ENCODE measurements at regions not wholly inside any gene's neighbourhood (a gene's known extent, or its start where the extent isn't known, plus 50 kb on each side); places are given as distances from the start of the nearest gene placed in this dataset.

DNA sequence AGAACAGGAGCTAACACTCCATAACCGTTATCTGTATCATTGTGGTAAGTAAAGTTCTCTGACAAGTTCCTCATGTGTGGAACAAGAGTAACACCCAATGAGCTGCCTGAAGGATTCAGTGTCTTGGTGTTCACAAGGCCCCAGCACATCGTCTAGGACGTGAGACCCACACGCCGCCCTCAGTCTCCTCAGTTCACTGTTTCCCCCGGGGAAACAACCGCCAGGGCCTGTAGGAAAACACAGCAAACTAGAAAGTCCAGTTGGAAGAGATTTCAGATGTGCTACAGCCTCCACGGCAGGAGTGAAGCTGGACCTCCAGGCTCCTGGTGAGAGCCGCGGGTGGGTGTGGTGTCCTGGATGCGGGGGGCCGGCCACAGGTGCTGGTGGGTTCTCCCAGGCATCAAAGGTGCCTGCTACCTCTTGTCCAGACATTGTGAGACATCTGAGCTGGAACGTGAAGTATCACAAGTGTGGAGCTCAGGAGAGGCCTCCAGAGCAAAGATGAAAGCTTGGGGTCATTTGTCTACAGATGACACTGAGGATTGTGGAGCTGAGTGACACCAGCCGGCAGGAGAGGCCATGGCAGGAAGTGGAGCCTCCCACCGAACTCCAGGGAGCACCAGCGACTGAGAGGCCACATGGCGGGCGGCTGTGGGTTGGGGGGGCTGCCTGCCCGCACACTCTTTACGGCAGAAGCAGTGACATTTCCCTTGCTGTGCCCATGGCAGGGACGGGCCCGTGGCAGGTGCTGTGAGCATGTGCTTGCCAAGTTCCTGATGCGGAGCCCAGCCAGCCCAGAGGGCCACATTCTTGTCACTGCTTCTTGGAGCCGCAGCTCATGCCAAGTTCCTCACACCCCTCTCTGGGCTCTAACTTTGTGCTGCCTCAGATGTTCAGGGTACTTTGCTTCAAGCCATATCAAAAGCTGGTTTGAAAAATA, 131.2 kb downstream of the TMEM18 start:
- peak overlapping the region; percentile 84 for H3K27ac Mint-ChIP-seq
- H3K36me3 Mint-ChIP-seq (ENCODE audit: low read depth): no peaks in the 10 kb centered on the region
- no peak for DNase-seq
- H3K9me3 Mint-ChIP-seq: no peaks in the 10 kb centered on the region
- H3K4me1 Mint-ChIP-seq: peaks cover 24% of the 10 kb centered on the region
- TF ChIP-seq, protein P1, sequence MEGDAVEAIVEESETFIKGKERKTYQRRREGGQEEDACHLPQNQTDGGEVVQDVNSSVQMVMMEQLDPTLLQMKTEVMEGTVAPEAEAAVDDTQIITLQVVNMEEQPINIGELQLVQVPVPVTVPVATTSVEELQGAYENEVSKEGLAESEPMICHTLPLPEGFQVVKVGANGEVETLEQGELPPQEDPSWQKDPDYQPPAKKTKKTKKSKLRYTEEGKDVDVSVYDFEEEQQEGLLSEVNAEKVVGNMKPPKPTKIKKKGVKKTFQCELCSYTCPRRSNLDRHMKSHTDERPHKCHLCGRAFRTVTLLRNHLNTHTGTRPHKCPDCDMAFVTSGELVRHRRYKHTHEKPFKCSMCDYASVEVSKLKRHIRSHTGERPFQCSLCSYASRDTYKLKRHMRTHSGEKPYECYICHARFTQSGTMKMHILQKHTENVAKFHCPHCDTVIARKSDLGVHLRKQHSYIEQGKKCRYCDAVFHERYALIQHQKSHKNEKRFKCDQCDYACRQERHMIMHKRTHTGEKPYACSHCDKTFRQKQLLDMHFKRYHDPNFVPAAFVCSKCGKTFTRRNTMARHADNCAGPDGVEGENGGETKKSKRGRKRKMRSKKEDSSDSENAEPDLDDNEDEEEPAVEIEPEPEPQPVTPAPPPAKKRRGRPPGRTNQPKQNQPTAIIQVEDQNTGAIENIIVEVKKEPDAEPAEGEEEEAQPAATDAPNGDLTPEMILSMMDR (IDR thresholded peaks at IDR 0.05): no peak
- H3K27me3 Mint-ChIP-seq (ENCODE audit: low read depth, poor library complexity): no peaks in the 10 kb centered on the region
- H3K4me3 Mint-ChIP-seq: no peak overlapping the region

DNA sequence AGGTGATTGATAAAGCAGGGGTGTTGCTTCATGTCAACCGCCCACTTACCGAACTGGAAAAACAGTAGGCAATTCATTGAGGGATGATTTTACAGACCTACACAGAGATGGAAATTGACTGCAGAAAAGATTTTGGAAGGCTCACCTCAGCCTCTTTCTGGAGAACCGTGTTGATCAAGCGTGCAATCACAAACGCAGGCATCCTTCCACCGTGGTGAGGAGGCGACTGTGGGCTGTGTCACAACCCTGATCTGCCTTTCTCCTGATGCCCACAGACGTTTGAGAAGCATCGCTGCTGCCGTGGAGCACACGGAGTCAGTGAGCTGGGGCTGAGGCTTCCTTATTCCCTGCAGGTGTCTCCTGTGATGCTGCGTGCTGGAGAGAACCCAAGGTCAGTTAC, 132.0 kb downstream of the TMEM18 start:
- peaks cover 16% of the 10 kb centered on the region for H3K4me1 Mint-ChIP-seq
- H3K36me3 Mint-ChIP-seq (ENCODE audit: low read depth): no peaks in the 10 kb centered on the region
- peaks cover 2% of the 10 kb centered on the region for H3K27me3 Mint-ChIP-seq (ENCODE audit: low read depth, poor library complexity)
- H3K27ac Mint-ChIP-seq: no peak overlapping the region
- peaks cover 3% of the 10 kb centered on the region for H3K9me3 Mint-ChIP-seq
- no peak overlapping the region for H3K4me3 Mint-ChIP-seq
- DNase-seq: no peak
- TF ChIP-seq, protein P1 (IDR thresholded peaks at IDR 0.05): no peak

DNA sequence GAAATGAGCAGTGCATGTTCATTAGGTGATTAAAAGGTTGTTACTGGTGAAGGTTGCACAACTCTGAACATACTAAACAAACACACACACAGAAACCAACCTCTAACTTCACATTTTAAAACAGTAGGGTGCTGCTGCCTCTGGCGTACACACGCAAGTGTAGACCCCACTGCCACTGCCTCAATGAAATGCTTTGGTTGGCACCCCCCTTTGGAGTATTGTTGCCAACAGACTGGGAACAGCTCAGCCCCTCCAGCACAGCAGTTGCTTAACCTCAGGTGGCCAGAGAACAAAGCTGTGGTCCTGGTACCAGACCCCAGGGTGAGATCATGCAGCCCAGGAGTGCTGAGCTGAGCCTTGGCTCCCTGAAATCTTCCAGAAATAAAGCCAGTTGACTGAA, 138.6 kb downstream of the TMEM18 start:
- no peak overlapping the region for H3K27ac Mint-ChIP-seq
- TF ChIP-seq, protein P1 (IDR thresholded peaks at IDR 0.05): no peak
- no peak overlapping the region for H3K4me3 Mint-ChIP-seq
- peaks cover 5% of the 10 kb centered on the region for H3K27me3 Mint-ChIP-seq (ENCODE audit: low read depth, poor library complexity)
- H3K9me3 Mint-ChIP-seq: peaks cover 53% of the 10 kb centered on the region
- peaks cover 6% of the 10 kb centered on the region for H3K36me3 Mint-ChIP-seq (ENCODE audit: low read depth)
- no peak for DNase-seq
- no peaks in the 10 kb centered on the region for H3K4me1 Mint-ChIP-seq

DNA sequence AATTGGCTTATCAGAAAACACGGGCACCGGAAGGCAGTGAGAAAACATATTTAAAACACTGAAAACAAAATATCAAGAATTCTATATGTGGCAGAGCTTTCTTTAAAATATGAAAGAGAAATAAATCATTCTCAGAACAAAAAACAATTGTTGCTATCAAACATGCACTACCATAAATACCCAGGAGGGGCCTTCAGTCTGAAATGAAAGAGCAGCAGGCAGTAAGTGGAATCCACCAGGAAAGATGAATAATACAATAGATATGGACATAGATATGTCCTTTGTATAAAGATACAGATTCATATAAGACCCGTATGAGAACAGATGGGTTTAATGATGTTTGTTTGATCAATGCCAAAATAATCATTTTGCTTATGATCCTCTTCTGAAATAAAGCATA, 142.0 kb downstream of the TMEM18 start:
- H3K9me3 Mint-ChIP-seq: peaks cover 71% of the 10 kb centered on the region
- H3K27me3 Mint-ChIP-seq (ENCODE audit: low read depth, poor library complexity): peaks cover 4% of the 10 kb centered on the region
- TF ChIP-seq, protein P1 (IDR thresholded peaks at IDR 0.05): no peak
- no peak overlapping the region for H3K27ac Mint-ChIP-seq
- H3K36me3 Mint-ChIP-seq (ENCODE audit: low read depth): peaks cover 11% of the 10 kb centered on the region
- no peak overlapping the region for H3K4me3 Mint-ChIP-seq
- no peaks in the 10 kb centered on the region for H3K4me1 Mint-ChIP-seq
- no peak for DNase-seq

DNA sequence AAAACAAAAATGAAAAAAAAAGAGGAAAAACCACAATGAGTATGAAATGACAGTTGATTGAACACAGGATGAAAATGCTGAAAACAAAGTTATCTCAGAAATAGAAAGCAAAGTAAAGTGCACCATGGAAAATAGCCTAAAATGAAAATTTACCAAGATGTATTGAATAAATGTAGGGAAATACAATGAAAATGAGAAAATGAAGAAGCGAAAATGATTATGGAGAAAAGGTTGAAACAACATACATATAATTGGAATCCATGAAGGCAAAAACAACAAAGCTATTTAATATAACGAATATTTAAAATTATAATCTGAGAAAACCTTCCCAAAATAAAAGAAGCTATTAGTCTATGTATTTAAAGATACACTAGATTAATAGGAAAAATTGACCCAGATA, 147.4 kb downstream of the TMEM18 start:
- Mint-ChIP-seq H3K27me3 (ENCODE audit: low read depth, poor library complexity) (no peaks in the 10 kb centered on the region), H3K4me3 (no peak overlapping the region), H3K27ac (no peak overlapping the region), H3K4me1 (no peaks in the 10 kb centered on the region), H3K9me3 (peaks cover 46% of the 10 kb centered on the region), H3K36me3 (ENCODE audit: low read depth) (peaks cover 11% of the 10 kb centered on the region)
- DNase-seq: no peak
- TF ChIP-seq, protein P1 (IDR thresholded peaks at IDR 0.05): no peak

DNA sequence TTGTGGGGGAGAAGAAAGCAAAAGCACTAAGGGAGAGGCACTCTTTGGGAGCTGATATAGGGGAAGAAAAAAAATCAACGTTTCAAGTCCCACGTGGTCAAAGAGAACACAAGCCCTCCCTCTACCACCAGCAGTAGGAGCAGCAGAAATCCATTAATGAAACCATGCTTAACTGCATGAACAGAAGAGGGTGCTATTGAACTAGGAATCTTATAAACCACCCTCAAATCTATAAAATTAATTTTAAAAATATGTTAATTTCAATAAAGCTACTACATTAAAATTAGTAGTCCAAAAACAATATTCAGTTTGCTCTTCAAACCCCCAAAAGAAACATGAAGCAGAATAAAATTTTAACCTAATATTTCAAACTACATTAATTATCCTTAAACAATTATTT, 147.8 kb downstream of the TMEM18 start:
- no peaks in the 10 kb centered on the region for H3K4me1 Mint-ChIP-seq
- H3K27ac Mint-ChIP-seq: no peak overlapping the region
- TF ChIP-seq, protein P1 (IDR thresholded peaks at IDR 0.05): peak; percentile 18
- no peaks in the 10 kb centered on the region for H3K27me3 Mint-ChIP-seq (ENCODE audit: low read depth, poor library complexity)
- H3K9me3 Mint-ChIP-seq: peaks cover 42% of the 10 kb centered on the region
- H3K36me3 Mint-ChIP-seq (ENCODE audit: low read depth): peaks cover 9% of the 10 kb centered on the region
- DNase-seq: no peak
- H3K4me3 Mint-ChIP-seq: no peak overlapping the region

All from nephron progenitor cell (in vitro differentiated cells).